K562 (cell line): ENCODE measurements at regions not wholly inside any gene's neighbourhood (a gene's known extent, or its start where the extent isn't known, plus 50 kb on each side); places are given as distances from the start of the nearest gene placed in this dataset.

ENCODE experiments used
- ATAC-seq: fragments of 200-7000 bp; cut with Tn5 transposase; 3 replicates; pipeline ENCODE4 v1.9.1; 2020; ENCODE audit warnings: moderate library complexity
- BruUV-seq: library from RNA; stranded (reverse); fragments of 400-500 nt; replicated peaks from 2 replicates; lab custom pipeline; 2021; lab: Mats Ljungman, UMichigan
- CTCF ChIA-PET: fragments of 300-600 bp; formaldehyde crosslinking; extraction: SDS; loops from one replicate; lab custom pipeline; 2021; ENCODE audit warnings: low intra/inter-chr PET ratio; lab: Yijun Ruan, JAX
- POLR2A ChIA-PET: fragments of 300-600, 350-650 bp; sonication (Branson Sonifier 250); formaldehyde crosslinking; extraction: SDS; loops from one replicate; lab custom pipeline; 2021; ENCODE audit warnings: antibody characterized with exemption, inconsistent platforms; lab: Yijun Ruan, JAX
- DNase-seq, 4 experiments: peaks; one replicate each; pipeline versions ENCODE4 v3.0.0 to v3.0.0-alpha.2; 2011 to 2018; ENCODE audit warnings: low spot score in 3 of 4, mixed read lengths in 3 of 4; ENCODE audit errors: extremely low read depth in 1 of 4
- FAIRE-seq: peaks from 2 replicates; lab custom pipeline; 2011; peaks lifted over from hg19 to GRCh38; lab: Jason Lieb, UNC
- H2AFZ ChIP-seq: 2 replicates; pipeline ENCODE4 v1.6.0; 2011; ENCODE audit warnings: low read depth, low read length, control low read depth, inconsistent platforms
- H3K27ac ChIP-seq: fragments of 200-600 bp; 3 replicates; pipeline ENCODE4 v1.8.0; 2011; ENCODE audit warnings: low read depth, mild to moderate bottlenecking, control low read depth, inconsistent platforms, low read length, moderate library complexity, mixed read lengths; ENCODE audit errors: extremely low read depth
- H3K27me3 ChIP-seq, 2 experiments: fragments of 300-600 bp in 1 of 2; 2 replicates in 1 of 2; 3 replicates in 1 of 2; pipeline versions ENCODE4 v1.6.0 to v1.8.0; 2011; ENCODE audit warnings: inconsistent platforms in 2 of 2, low read length in 2 of 2, mild to moderate bottlenecking in 1 of 2, mixed read lengths in 1 of 2, moderate library complexity in 1 of 2; ENCODE audit not compliant: control insufficient read depth in 2 of 2, insufficient read depth in 2 of 2
- H3K36me3 ChIP-seq: fragments of 300-600 bp; 3 replicates; pipeline ENCODE4 v1.8.0; 2011; ENCODE audit warnings: mild to moderate bottlenecking, low read length, inconsistent platforms; ENCODE audit not compliant: control insufficient read depth, insufficient read depth
- H3K4me1 ChIP-seq, 2 experiments: fragments of 200-600 bp in 1 of 2; replicated peaks in 1 of 2; 2 replicates in 1 of 2; 3 replicates in 1 of 2; pipeline versions ENCODE4 v1.5.1 to v1.8.0; 2011; ENCODE audit warnings: inconsistent platforms in 2 of 2, low read length in 2 of 2, mild to moderate bottlenecking in 1 of 2, mixed read lengths in 1 of 2, moderate library complexity in 1 of 2; ENCODE audit not compliant: control insufficient read depth in 2 of 2, insufficient read depth in 2 of 2
- H3K4me2 ChIP-seq: 2 replicates; pipeline ENCODE4 v1.6.1; 2011; ENCODE audit warnings: low read length, control low read depth, inconsistent platforms, mixed read lengths; ENCODE audit not compliant: insufficient read depth
- H3K4me3 ChIP-seq: fragments of 200-600 bp; sonication (generic), shearing (Covaris generic); 2 replicates; pipeline ENCODE4 v1.5.1; 2016; ENCODE audit warnings: control low read depth, inconsistent platforms
- H3K79me2 ChIP-seq: fragments of 200-600 bp; 3 replicates; pipeline ENCODE4 v1.8.0; 2011; ENCODE audit warnings: low read length, inconsistent platforms; ENCODE audit not compliant: control insufficient read depth, insufficient read depth
- H3K9ac ChIP-seq, 2 experiments: 2 replicates each; pipeline versions ENCODE4 v1.6.0 to v1.6.1; 2011; ENCODE audit warnings: low read depth in 2 of 2, low read length in 2 of 2, control low read depth in 1 of 2, inconsistent platforms in 1 of 2, mild to moderate bottlenecking in 1 of 2, mixed read lengths in 1 of 2; ENCODE audit not compliant: insufficient read depth in 1 of 2
- H3K9me1 ChIP-seq: one replicate; pipeline ENCODE4 v1.6.0; 2011; ENCODE audit warnings: inconsistent platforms, mild to moderate bottlenecking, low read length, moderate library complexity; ENCODE audit not compliant: control insufficient read depth, insufficient read depth
- H3K9me3 ChIP-seq: replicated peaks from 2 replicates; pipeline ENCODE4 v1.5.1; 2011; ENCODE audit warnings: low read depth, low read length, inconsistent platforms; ENCODE audit not compliant: control insufficient read depth, insufficient read depth
- H4K20me1 ChIP-seq: replicated peaks from 2 replicates; pipeline ENCODE4 v1.6.1; 2011; ENCODE audit warnings: low read length, inconsistent platforms, mixed read lengths; ENCODE audit not compliant: control insufficient read depth, insufficient read depth
- DEAF1 ChIP-seq: fragments of 450-650 bp; formaldehyde crosslinking; IDR thresholded peaks from 2 replicates; pipeline ENCODE4 v1.4.0; 2020; ENCODE audit warnings: mild to moderate bottlenecking, moderate library complexity
- ERF ChIP-seq: fragments of 450-650 bp; formaldehyde crosslinking; IDR thresholded peaks from 2 replicates; pipeline ENCODE4 v1.4.0; 2020; ENCODE audit warnings: mild to moderate bottlenecking, mixed read lengths
- GATAD2A ChIP-seq: fragments of 450-650 bp; IDR thresholded peaks from 2 replicates; pipeline ENCODE4 v1.6.1; 2017
- NFE2 ChIP-seq: IDR thresholded peaks from 2 replicates; pipeline ENCODE4 v1.6.1; 2014; ENCODE audit warnings: antibody characterized with exemption, low read depth
- PREB ChIP-seq: sonication (generic); formaldehyde crosslinking; IDR thresholded peaks from 2 replicates; pipeline ENCODE4 v1.8.1; 2023; ENCODE audit warnings: mild to moderate bottlenecking, missing genetic modification reagents
- RBM25 ChIP-seq: fragments of 200-400 bp; formaldehyde crosslinking; IDR thresholded peaks from 2 replicates; pipeline ENCODE4 v1.6.1; 2018; ENCODE audit warnings: low read length, low read depth, moderate library complexity; ENCODE audit not compliant: severe bottlenecking
- RFX5 ChIP-seq: IDR thresholded peaks from 2 replicates; pipeline ENCODE4 v1.6.1; 2011; ENCODE audit warnings: low read depth, mild to moderate bottlenecking, improper control_type of control experiment, low read length
- SREBF1 ChIP-seq: fragments of 150-350 bp; IDR thresholded peaks from 2 replicates; pipeline ENCODE4 v1.6.1; 2014; ENCODE audit warnings: antibody characterized with exemption, low read depth, low read length, borderline replicate concordance
- TSHZ1 ChIP-seq: fragments of 250-450 bp; sonication (Bioruptor Pico); IDR thresholded peaks from 2 replicates; pipeline ENCODE4 v1.4.0; 2020; ENCODE audit warnings: mild to moderate bottlenecking, moderate library complexity
- USF1 ChIP-seq: sonication (generic); formaldehyde crosslinking; IDR thresholded peaks from 2 replicates; pipeline ENCODE4 v1.9.0; 2022; ENCODE audit warnings: mild to moderate bottlenecking, missing genetic modification reagents
- YBX1 ChIP-seq: fragments of 450-650 bp; IDR thresholded peaks from 2 replicates; pipeline ENCODE4 v1.7.1; 2016; ENCODE audit warnings: mild to moderate bottlenecking
- ZNF561 ChIP-seq: fragments of 450-650 bp; formaldehyde crosslinking; conservative IDR thresholded peaks from 2 replicates; pipeline ENCODE4 v1.4.0; 2020; ENCODE audit warnings: mild to moderate bottlenecking, moderate library complexity
- WGBS: fragments of 100-300 bp; shearing (Covaris generic); methylation state at CpG from one replicate; pipeline ENCODE4 v1.1.6; 2016; ENCODE audit warnings: low coverage, mixed read lengths; ENCODE audit not compliant: insufficient coverage; ENCODE audit errors: missing lambda C conversion rate; 5-methylcytosine and 5-hydroxymethylcytosine counted together
- in situ Hi-C: fragments of 300-500 bp; cut with MboI; formaldehyde crosslinking; loops from 4 replicates; pipeline ENCODE4 v1.15.0; 2018; ENCODE audit warnings: inconsistent platforms, mixed read lengths
- intact Hi-C: fragments of 100-400 bp; cut with micrococcal nuclease; formaldehyde crosslinking; loops from 2 replicates; pipeline ENCODE4 v1.14.2; 2022

GRCh38 chr5:40347981-40348725, 331.6 kb upstream of the PTGER4 start:
- Histone ChIP-seq H3K4me3 (no peak overlapping the region), H3K4me2 (no peak overlapping the region), H3K27me3 (no peaks in the 10 kb centered on the region), H3K9me3 (no peaks in the 10 kb centered on the region), H3K27ac (no peak overlapping the region), H4K20me1 (no peaks in the 10 kb centered on the region), H2AFZ (no peak overlapping the region), H3K36me3 (no peaks in the 10 kb centered on the region), H3K79me2 (no peaks in the 10 kb centered on the region), H3K9me1 (no peaks in the 10 kb centered on the region), H3K9ac (no peak overlapping the region), H3K4me1 (no peaks in the 10 kb centered on the region)
- DNase-seq: no peak
- WGBS: 2% methylated on average over 10 of the region's 10 CpGs
- no peak for FAIRE-seq
- ChIA-PET CTCF (no interaction called here), POLR2A (no interaction called here)
- no TSS peak for BruUV-seq
- intact Hi-C loops (no loop called here), in situ Hi-C loops (no loop called here)
- ATAC-seq: no peak
- TF ChIP-seq RFX5 (no peak), NFE2 (no peak), GATAD2A (no peak), ERF (CRISPR knock-in tag) (no peak), DEAF1 (no peak), TSHZ1 (no peak), PREB (CRISPR knock-in tag) (no peak), RBM25 (no peak), ZNF561 (CRISPR knock-in tag) (no peak), YBX1 (no peak), SREBF1 (no peak), USF1 (CRISPR knock-in tag) (no peak)
